HL-60 (cell line): ENCODE measurements at regions not wholly inside any gene's neighbourhood (a gene's known extent, or its start where the extent isn't known, plus 50 kb on each side); places are given as distances from the start of the nearest gene placed in this dataset.

Experiments used
- POLR2AphosphoS5 ChIP-seq: IDR thresholded peaks from 2 replicates; pipeline ENCODE4 v1.6.1; 2012; ENCODE audit warnings: low read depth
- TF ChIP-seq, protein P1 (sequence below): IDR thresholded peaks from one replicate; pipeline ENCODE4 v1.5.1; 2011; ENCODE audit warnings: low read length, control low read depth, inconsistent platforms; ENCODE audit not compliant: insufficient read depth
- TF ChIP-seq, protein P2 (sequence below): IDR thresholded peaks from 2 replicates; pipeline ENCODE4 v1.6.1; 2012; ENCODE audit warnings: low read depth; ENCODE audit not compliant: insufficient replicate concordance

DNA sequence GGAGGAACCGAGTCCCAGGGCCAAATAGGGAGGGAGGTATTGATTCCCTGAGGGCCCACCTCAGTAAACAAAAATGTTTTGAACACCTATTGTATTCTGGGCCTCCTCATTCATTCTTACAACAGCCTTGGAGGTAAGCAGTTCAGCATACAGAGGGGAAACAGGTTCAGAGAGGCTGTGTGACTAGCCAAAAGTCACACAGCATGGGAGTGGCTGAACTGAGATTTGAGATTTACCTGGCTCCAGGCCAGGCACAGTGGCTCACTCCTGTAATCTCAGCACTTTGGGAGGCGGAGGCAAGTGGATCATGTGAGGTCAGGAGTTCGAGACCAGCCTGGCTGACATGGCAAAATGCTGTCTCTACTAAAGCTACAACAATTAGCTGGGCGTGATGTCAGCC, 107.2 kb downstream of the TMEM130 start:
- TF ChIP-seq, protein P1, sequence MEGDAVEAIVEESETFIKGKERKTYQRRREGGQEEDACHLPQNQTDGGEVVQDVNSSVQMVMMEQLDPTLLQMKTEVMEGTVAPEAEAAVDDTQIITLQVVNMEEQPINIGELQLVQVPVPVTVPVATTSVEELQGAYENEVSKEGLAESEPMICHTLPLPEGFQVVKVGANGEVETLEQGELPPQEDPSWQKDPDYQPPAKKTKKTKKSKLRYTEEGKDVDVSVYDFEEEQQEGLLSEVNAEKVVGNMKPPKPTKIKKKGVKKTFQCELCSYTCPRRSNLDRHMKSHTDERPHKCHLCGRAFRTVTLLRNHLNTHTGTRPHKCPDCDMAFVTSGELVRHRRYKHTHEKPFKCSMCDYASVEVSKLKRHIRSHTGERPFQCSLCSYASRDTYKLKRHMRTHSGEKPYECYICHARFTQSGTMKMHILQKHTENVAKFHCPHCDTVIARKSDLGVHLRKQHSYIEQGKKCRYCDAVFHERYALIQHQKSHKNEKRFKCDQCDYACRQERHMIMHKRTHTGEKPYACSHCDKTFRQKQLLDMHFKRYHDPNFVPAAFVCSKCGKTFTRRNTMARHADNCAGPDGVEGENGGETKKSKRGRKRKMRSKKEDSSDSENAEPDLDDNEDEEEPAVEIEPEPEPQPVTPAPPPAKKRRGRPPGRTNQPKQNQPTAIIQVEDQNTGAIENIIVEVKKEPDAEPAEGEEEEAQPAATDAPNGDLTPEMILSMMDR = no peak
- TF ChIP-seq POLR2AphosphoS5 = no peak
- TF ChIP-seq, protein P2, sequence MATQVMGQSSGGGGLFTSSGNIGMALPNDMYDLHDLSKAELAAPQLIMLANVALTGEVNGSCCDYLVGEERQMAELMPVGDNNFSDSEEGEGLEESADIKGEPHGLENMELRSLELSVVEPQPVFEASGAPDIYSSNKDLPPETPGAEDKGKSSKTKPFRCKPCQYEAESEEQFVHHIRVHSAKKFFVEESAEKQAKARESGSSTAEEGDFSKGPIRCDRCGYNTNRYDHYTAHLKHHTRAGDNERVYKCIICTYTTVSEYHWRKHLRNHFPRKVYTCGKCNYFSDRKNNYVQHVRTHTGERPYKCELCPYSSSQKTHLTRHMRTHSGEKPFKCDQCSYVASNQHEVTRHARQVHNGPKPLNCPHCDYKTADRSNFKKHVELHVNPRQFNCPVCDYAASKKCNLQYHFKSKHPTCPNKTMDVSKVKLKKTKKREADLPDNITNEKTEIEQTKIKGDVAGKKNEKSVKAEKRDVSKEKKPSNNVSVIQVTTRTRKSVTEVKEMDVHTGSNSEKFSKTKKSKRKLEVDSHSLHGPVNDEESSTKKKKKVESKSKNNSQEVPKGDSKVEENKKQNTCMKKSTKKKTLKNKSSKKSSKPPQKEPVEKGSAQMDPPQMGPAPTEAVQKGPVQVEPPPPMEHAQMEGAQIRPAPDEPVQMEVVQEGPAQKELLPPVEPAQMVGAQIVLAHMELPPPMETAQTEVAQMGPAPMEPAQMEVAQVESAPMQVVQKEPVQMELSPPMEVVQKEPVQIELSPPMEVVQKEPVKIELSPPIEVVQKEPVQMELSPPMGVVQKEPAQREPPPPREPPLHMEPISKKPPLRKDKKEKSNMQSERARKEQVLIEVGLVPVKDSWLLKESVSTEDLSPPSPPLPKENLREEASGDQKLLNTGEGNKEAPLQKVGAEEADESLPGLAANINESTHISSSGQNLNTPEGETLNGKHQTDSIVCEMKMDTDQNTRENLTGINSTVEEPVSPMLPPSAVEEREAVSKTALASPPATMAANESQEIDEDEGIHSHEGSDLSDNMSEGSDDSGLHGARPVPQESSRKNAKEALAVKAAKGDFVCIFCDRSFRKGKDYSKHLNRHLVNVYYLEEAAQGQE = no peak
